HG02852 (cell line): ENCODE measurements at regions not wholly inside any gene's neighbourhood (a gene's known extent, or its start where the extent isn't known, plus 50 kb on each side); places are given as distances from the start of the nearest gene placed in this dataset.
"Not testable (repeated sequence)": the region's sequence is repeated elsewhere in the genome, so short reads cannot be mapped to it uniquely, and the experiment has no call there.

Experiments used
- ATAC-seq: cut with Tn5 transposase; IDR thresholded peaks from one replicate; pipeline ENCODE4 v1.9.1; 2021; ENCODE audit warnings: mild to moderate bottlenecking, moderate library complexity; ENCODE audit not compliant: unreplicated experiment

GRCh38 chr1:148210624-148211023, 58.5 kb upstream of the NBPF11 start:
- not testable (repeated sequence) for ATAC-seq

GRCh38 chr1:148210166-148210565, 58.1 kb upstream of the NBPF11 start:
- ATAC-seq: not testable (repeated sequence)

GRCh38 chr1:148202013-148202412, 49.9 kb upstream of the NBPF11 start:
- not testable (repeated sequence) for ATAC-seq
